Pancreas (tissue), 10 donors: ENCODE measurements at regions not wholly inside any gene's neighbourhood (a gene's known extent, or its start where the extent isn't known, plus 50 kb on each side); places are given as distances from the start of the nearest gene placed in this dataset.
A peak's percentile ranks its signal among the peaks of the same experiment; 100 is the strongest.
"Not testable (repeated sequence)": the region's sequence is repeated elsewhere in the genome, so short reads cannot be mapped to it uniquely, and the experiment has no call there.

Experiments used
- ATAC-seq, 4 donors: fragments of 200-7000 bp; cut with Tn5 transposase; one replicate each; pipeline versions ENCODE4 v1.8.0 to v1.9.1; 2020; ENCODE audit warnings: mild to moderate bottlenecking in 4 of 4, moderate library complexity in 4 of 4
- DNase-seq, 6 donors: peaks; one replicate each; pipeline ENCODE4 v3.0.0-alpha.2; 2020
- FAIRE-seq: peaks from 2 replicates; lab custom pipeline; 2012; peaks lifted over from hg19 to GRCh38; lab: Jason Lieb, UNC
- H3K27ac ChIP-seq, 4 donors: fragments of 200-600 bp; sonication (generic); 1 replicate in 3 of 4; 2 replicates in 1 of 4; pipeline versions ENCODE4 v1.5.0 to v1.8.0; 2020
- H3K27me3 ChIP-seq, 4 donors: fragments of 200-600 bp; one replicate each; pipeline ENCODE4 v1.8.0; 2021
- H3K36me3 ChIP-seq, 3 donors: fragments of 200-600 bp; sonication (generic) in 1 of 3; one replicate each; pipeline versions ENCODE4 v1.5.0 to v1.8.0; 2020 to 2021
- H3K4me1 ChIP-seq, 3 donors: fragments of 200-600 bp; one replicate each; pipeline ENCODE4 v1.8.0; 2021
- H3K4me3 ChIP-seq, 4 donors: fragments of 200-600 bp; sonication (generic) in 2 of 4; one replicate each; pipeline versions ENCODE4 v1.5.0 to v1.8.0; 2020 to 2021
- H3K9me3 ChIP-seq, 4 donors: fragments of 200-600 bp; one replicate each; pipeline ENCODE4 v1.8.0; 2021
- WGBS, 2 donors: extraction: QIAGEN DNeasy Blood & Tissue Kit; methylation state at CpG; one replicate each; pipeline ENCODE4 v1.1.7; 2013; 5-methylcytosine and 5-hydroxymethylcytosine counted together
- intact Hi-C, 3 donors: fragments of 100-400 bp; cut with DNase I; formaldehyde crosslinking; loops; one replicate each; pipeline versions ENCODE4 v1.11.1 to v1.14.2; 2022
- TF ChIP-seq, protein P1 (sequence below), 4 donors: fragments of 200-600 bp; sonication (generic) in 3 of 4; IDR thresholded peaks; one replicate each; pipeline versions ENCODE4 v1.5.0 to v1.8.0; 2021; ENCODE audit warnings: antibody characterized with exemption in 4 of 4
- donor health status: healthy with polysubstance abuse.
- donor health status: DM: no; HTN: no; CAD: no; lungs with moderate emphysema.
- donor health status: DM: no; HTN: no; CAD: no.
- donor health status: control.
- donor health status: control.
- donor health status: Bipolar disorder and iron deficiency.
- donor health status: DM: yes; HTN: yes; CAD: no.
- donor health status: DM: no; HTN: no; CAD: no.
- donor health status: DM: no; HTN: no; CAD: no.
- donor health status: DM: yes; HTN: yes; CAD: no.

DNA sequence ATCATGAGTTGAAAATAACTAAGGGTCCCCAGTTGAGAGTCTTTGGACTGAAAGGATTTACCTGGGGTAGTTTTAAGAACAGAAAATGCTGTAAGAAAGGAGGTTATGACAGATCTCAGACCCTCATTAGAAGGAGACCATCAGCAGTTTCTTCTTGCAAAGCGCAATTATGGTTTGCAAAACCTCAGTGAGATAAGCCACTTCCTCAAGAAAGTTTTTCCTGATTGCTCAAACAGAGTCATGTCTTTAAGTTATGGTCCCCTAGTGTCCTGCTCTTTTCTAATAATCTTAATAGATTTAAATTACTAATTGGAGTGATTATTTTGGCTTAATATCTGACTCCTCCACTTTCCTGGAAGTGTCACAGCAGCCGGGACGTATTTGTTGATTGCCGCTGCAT is 293.2 kb upstream of the KLF4 start:
- H3K27me3 ChIP-seq, result peaks cover 0 to 3% (median 0%) of the 10 kb centered on the region in 4 donors
- H3K36me3 ChIP-seq, result no peaks in the 10 kb centered on the region
- TF ChIP-seq, protein P1, sequence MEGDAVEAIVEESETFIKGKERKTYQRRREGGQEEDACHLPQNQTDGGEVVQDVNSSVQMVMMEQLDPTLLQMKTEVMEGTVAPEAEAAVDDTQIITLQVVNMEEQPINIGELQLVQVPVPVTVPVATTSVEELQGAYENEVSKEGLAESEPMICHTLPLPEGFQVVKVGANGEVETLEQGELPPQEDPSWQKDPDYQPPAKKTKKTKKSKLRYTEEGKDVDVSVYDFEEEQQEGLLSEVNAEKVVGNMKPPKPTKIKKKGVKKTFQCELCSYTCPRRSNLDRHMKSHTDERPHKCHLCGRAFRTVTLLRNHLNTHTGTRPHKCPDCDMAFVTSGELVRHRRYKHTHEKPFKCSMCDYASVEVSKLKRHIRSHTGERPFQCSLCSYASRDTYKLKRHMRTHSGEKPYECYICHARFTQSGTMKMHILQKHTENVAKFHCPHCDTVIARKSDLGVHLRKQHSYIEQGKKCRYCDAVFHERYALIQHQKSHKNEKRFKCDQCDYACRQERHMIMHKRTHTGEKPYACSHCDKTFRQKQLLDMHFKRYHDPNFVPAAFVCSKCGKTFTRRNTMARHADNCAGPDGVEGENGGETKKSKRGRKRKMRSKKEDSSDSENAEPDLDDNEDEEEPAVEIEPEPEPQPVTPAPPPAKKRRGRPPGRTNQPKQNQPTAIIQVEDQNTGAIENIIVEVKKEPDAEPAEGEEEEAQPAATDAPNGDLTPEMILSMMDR (IDR thresholded peaks at IDR 0.05), result no peak
- no peak overlapping the region for H3K27ac ChIP-seq
- H3K4me3 ChIP-seq, result no peak overlapping the region
- no peak for DNase-seq
- no peak for ATAC-seq
- no peaks in the 10 kb centered on the region for H3K4me1 ChIP-seq
- intact Hi-C loops, result no loop called here
- WGBS, 2 donors, result 88 to 91% methylated on average over 4 of the region's 4 CpGs
- FAIRE-seq, result no peak
- no peaks in the 10 kb centered on the region for H3K9me3 ChIP-seq

DNA sequence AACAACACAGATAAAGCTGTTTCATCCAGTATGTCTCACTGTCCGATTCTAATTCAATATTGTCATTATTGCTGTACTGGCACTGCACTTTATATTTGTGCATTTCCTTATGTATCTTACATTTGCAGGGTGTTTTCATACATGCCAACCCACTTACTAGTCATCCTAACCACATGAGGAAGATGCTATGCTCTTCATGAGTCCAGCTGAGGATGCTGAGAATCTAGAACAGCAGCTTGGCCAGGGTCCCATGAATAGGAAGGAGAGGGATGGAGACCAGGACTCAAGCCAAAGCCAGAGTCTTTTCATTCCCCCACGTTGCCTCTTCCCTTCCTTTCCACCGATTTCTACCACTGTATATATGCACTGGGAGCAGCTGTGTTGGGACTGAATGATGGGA is 292.8 kb upstream of the KLF4 start:
- no peaks in the 10 kb centered on the region for H3K36me3 ChIP-seq
- 30 to 33% methylated on average over 3 of the region's 3 CpGs for WGBS, 2 donors
- ATAC-seq, result no peak
- no peak for DNase-seq
- intact Hi-C loops, result no loop called here
- no peak for FAIRE-seq
- no peaks in the 10 kb centered on the region for H3K9me3 ChIP-seq
- no peak overlapping the region for H3K4me3 ChIP-seq
- TF ChIP-seq, protein P1 (IDR thresholded peaks at IDR 0.05), result no peak
- H3K27me3 ChIP-seq, result peaks cover 0 to 3% (median 0%) of the 10 kb centered on the region in 4 donors
- no peaks in the 10 kb centered on the region for H3K4me1 ChIP-seq
- no peak overlapping the region for H3K27ac ChIP-seq

DNA sequence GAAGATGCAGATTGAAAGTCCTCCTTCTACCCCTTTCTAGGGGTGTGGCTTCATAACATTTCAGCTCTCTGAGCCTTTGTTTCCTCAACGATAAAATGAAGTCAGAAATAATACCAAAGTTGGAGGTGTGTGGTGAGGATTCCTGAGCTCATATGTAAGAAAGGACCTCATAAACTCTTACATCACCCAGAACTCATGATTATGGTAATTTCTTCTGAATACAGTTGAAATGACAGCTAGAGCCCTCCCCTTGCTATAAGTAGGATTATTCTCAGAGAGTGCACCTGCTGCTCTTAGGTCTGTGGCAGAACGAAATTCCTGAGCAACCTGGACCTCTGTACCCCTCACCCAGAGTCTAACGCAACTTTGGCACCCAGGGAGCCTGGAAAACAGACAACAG is 291.4 kb upstream of the KLF4 start:
- DNase-seq (no peak), FAIRE-seq (no peak), ATAC-seq (no peak)
- Histone ChIP-seq H3K36me3 (no peaks in the 10 kb centered on the region), H3K9me3 (no peaks in the 10 kb centered on the region), H3K27me3 (peaks cover 0 to 3% (median 0%) of the 10 kb centered on the region in 4 donors), H3K27ac (no peak overlapping the region), H3K4me1 (no peaks in the 10 kb centered on the region), H3K4me3 (no peak overlapping the region)
- intact Hi-C loops, result no loop called here
- TF ChIP-seq, protein P1 (IDR thresholded peaks at IDR 0.05), result no peak
- WGBS, 2 donors, result 32 to 55% methylated on average over 3 of the region's 3 CpGs

DNA sequence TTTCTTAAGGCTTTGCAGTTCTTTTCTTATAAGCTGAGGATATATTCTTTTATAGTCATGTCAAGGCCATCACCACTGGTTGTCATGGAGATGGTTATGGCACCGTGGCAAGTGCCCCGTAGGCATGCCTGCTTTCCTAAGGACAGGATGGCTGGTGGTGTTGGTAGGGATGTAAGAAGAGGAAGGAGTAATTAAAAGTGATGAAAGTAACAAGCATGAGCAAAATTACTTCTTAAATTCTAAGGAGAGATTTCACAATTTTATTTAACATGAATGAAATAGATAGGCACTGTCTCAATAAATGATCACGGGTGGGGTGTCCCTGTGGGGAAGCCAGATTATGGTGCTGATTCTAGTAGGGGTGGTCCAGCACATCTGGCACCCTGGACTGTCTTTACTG is 290.2 kb upstream of the KLF4 start:
- no peaks in the 10 kb centered on the region for H3K4me1 ChIP-seq
- ATAC-seq, result no peak
- no peak for FAIRE-seq
- H3K36me3 ChIP-seq, result no peaks in the 10 kb centered on the region
- no peak for DNase-seq
- H3K27ac ChIP-seq, result no peak overlapping the region
- no peaks in the 10 kb centered on the region for H3K9me3 ChIP-seq
- H3K4me3 ChIP-seq, result no peak overlapping the region
- TF ChIP-seq, protein P1 (IDR thresholded peaks at IDR 0.05), result no peak
- intact Hi-C loops, result no loop called here
- peaks cover 0 to 3% (median 0%) of the 10 kb centered on the region in 4 donors for H3K27me3 ChIP-seq
- 51 to 72% methylated on average over 3 of the region's 3 CpGs for WGBS, 2 donors

DNA sequence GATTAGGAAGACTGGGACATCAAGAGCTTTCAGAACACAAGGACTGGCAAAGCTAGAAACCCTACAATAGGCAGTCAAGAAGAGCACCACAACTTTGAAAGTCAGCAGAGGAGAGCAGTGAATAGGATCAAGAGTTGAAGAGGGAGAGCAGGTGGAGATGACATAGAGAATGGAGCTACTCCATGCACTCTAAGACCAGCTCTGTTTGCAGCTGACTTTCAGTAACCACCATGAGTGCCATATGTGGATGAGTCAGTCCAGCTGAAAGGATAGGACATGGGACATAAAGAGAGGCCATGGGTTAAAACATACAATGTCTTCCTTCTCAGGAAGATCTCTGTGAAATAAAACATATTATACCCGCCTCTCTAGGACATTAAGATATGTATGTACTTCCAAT is 289.1 kb upstream of the KLF4 start:
- intact Hi-C loops, result no loop called here
- H3K4me1 ChIP-seq, result no peaks in the 10 kb centered on the region
- no peaks in the 10 kb centered on the region for H3K9me3 ChIP-seq
- H3K4me3 ChIP-seq, result no peak overlapping the region
- DNase-seq, result no peak
- no peak for ATAC-seq
- TF ChIP-seq, protein P1 (IDR thresholded peaks at IDR 0.05), result no peak
- FAIRE-seq, result no peak
- no peak overlapping the region for H3K27ac ChIP-seq
- WGBS, 2 donors, result 67 to 100% methylated on average over 1 of the region's 1 CpG
- H3K36me3 ChIP-seq, result no peaks in the 10 kb centered on the region
- H3K27me3 ChIP-seq, result peaks cover 0 to 3% (median 0%) of the 10 kb centered on the region in 4 donors

DNA sequence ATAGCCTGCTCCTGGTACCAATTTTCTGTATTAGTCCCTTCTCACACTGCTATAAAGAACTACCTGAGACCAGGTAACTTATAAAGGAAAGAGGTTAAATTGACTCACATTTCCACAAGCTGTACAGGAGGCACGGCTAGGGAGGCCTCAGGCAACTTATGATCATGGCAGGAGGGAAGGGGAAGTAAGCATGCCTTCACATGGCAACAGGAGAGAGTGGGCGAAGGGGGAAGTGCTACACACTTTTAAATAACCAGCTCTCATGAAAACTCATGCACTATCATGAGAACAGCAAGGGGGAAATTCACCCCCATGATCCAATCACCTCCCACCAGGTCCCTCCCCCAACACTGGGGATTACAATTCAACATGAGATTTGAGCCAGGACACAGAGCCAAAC is 284.5 kb upstream of the KLF4 start:
- H3K9me3 ChIP-seq, DNase-seq, H3K27ac ChIP-seq, intact Hi-C loops, H3K36me3 ChIP-seq, H3K4me3 ChIP-seq, H3K4me1 ChIP-seq, H3K27me3 ChIP-seq, FAIRE-seq: not testable (repeated sequence)
- WGBS, 2 donors, result 75 to 78% methylated on average over 2 of the region's 2 CpGs
- ATAC-seq, result peak in 1 of 4 donors; percentile 63
